Lower lobe of right lung (tissue), 2 donors: ENCODE measurements at regions not wholly inside any gene's neighbourhood (a gene's known extent, or its start where the extent isn't known, plus 50 kb on each side); places are given as distances from the start of the nearest gene placed in this dataset.

Experiments used
- ATAC-seq, 2 donors: fragments of 200-7000 bp; cut with Tn5 transposase; one replicate each; pipeline ENCODE4 v1.9.1; 2020 to 2022; ENCODE audit warnings: mild to moderate bottlenecking in 2 of 2, moderate library complexity in 2 of 2
- DNase-seq: peaks from one replicate; pipeline ENCODE4 v3.0.0-alpha.2; 2020
- H3K27ac ChIP-seq: fragments of 200-600 bp; one replicate; pipeline ENCODE4 v1.8.0; 2022
- H3K27me3 ChIP-seq: fragments of 200-600 bp; one replicate; pipeline ENCODE4 v1.8.0; 2022; ENCODE audit warnings: low read depth
- H3K36me3 ChIP-seq: fragments of 200-600 bp; one replicate; pipeline ENCODE4 v1.8.0; 2022; ENCODE audit warnings: mild to moderate bottlenecking
- H3K4me1 ChIP-seq: fragments of 200-600 bp; one replicate; pipeline ENCODE4 v1.8.0; 2022
- H3K4me3 ChIP-seq: fragments of 200-600 bp; one replicate; pipeline ENCODE4 v1.8.0; 2022; ENCODE audit warnings: mild to moderate bottlenecking
- H3K9me3 ChIP-seq: fragments of 200-600 bp; one replicate; pipeline ENCODE4 v1.8.0; 2022
- intact Hi-C: fragments of 100-400 bp; cut with DNase I; formaldehyde crosslinking; loops from one replicate; pipeline ENCODE4 v1.11.0; 2022
- TF ChIP-seq, protein P1 (sequence below): fragments of 200-600 bp; IDR thresholded peaks from one replicate; pipeline ENCODE4 v1.8.0; 2022; ENCODE audit warnings: antibody characterized with exemption, mild to moderate bottlenecking
- donor health status: DM: no; HTN: yes; CAD: no; lungs with severe emphysema.

DNA sequence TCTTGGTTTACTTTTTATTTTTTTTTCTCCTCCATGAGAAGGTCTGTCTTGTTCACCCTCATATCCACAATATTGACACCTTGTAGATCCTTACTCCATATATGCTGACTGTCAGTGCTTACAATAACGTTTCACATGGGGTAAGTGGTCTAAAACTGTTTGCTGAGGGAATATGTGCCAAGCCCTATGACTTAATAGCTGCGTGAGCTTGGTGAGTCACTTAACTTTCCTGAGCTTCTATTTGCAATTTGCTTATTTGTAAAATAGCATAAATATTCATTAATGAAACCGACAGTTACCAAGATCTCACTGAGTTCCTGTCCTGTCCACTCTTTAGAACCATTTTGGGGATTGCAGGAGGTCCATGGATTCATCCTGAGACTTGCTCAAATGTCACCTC is 190.7 kb downstream of the CCT6B start:
- no peak for DNase-seq
- intact Hi-C loops, result no loop called here
- TF ChIP-seq, protein P1, sequence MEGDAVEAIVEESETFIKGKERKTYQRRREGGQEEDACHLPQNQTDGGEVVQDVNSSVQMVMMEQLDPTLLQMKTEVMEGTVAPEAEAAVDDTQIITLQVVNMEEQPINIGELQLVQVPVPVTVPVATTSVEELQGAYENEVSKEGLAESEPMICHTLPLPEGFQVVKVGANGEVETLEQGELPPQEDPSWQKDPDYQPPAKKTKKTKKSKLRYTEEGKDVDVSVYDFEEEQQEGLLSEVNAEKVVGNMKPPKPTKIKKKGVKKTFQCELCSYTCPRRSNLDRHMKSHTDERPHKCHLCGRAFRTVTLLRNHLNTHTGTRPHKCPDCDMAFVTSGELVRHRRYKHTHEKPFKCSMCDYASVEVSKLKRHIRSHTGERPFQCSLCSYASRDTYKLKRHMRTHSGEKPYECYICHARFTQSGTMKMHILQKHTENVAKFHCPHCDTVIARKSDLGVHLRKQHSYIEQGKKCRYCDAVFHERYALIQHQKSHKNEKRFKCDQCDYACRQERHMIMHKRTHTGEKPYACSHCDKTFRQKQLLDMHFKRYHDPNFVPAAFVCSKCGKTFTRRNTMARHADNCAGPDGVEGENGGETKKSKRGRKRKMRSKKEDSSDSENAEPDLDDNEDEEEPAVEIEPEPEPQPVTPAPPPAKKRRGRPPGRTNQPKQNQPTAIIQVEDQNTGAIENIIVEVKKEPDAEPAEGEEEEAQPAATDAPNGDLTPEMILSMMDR, result no peak
- H3K27me3 ChIP-seq, result no peaks in the 10 kb centered on the region
- no peak overlapping the region for H3K4me3 ChIP-seq
- no peaks in the 10 kb centered on the region for H3K36me3 ChIP-seq
- H3K4me1 ChIP-seq, result no peaks in the 10 kb centered on the region
- no peak for ATAC-seq
- H3K9me3 ChIP-seq, result no peaks in the 10 kb centered on the region
- no peak overlapping the region for H3K27ac ChIP-seq

DNA sequence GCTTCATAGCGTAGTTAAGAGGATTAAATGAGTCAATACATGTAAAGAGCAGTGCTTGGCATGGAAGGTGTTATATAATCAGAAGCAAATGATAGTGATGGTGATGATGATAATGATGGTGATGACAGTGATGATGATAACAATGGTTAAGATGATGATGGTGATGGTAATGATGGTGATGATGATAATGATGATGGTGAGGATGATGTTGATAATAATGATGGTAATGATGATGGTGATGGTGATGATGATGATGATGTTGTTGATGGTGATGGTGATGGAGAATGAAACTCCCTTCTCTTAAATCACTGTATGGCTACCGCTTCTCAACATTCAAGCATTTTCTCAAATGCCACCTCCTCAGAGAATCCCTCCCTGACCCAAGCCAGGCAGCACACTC is 190.5 kb downstream of the TMEM132E start:
- DNase-seq, result no peak
- H3K27me3 ChIP-seq, result no peaks in the 10 kb centered on the region
- no peak overlapping the region for H3K27ac ChIP-seq
- no peak for ATAC-seq
- H3K9me3 ChIP-seq, result no peaks in the 10 kb centered on the region
- no peaks in the 10 kb centered on the region for H3K36me3 ChIP-seq
- intact Hi-C loops, result no loop called here
- H3K4me1 ChIP-seq, result no peaks in the 10 kb centered on the region
- no peak overlapping the region for H3K4me3 ChIP-seq
- TF ChIP-seq, protein P1, result no peak

DNA sequence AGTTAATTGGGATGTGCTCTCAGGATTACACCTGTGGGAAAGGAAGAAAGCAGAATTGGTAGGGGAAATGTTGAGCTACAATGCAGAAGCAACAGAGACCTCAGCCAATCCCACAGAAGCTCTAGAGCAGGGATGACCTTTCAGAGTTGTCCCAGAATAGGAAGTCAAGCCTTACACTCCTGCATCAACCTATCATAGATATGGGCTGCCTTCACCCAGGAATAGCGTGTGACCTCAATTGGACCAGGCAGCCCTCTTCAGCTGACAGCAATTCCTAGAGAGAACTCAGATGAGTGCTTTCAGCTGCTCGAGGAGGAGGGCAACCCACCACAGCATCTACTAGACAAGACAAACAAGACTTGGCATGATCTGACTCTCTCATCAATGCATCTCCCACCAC is 189.7 kb downstream of the TMEM132E start:
- no peak for DNase-seq
- H3K36me3 ChIP-seq, result no peaks in the 10 kb centered on the region
- TF ChIP-seq, protein P1, result no peak
- H3K27ac ChIP-seq, result no peak overlapping the region
- no peaks in the 10 kb centered on the region for H3K27me3 ChIP-seq
- ATAC-seq, result no peak
- H3K4me1 ChIP-seq, result no peaks in the 10 kb centered on the region
- intact Hi-C loops, result no loop called here
- H3K9me3 ChIP-seq, result no peaks in the 10 kb centered on the region
- no peak overlapping the region for H3K4me3 ChIP-seq

DNA sequence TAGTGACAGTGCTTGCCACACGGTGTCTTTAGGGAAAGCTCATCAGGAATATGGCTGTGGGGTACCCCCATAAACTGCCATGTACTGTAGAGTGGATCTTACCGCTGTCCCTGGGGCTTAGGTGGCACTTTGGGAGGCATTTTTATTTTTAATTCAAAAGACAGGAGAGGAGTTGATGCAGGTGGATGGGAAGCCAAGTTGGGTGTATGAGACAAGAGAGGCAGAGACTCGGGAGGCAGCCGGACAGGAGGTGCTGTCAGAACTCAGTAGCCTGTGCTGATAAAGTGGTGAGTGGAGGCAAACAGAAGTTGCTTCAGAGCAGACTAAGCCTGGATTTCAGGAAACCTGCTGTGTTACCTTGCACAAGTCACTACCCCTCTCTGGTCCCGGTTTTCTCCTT is 185.9 kb downstream of the TMEM132E start:
- intact Hi-C loops, result no loop called here
- no peak for DNase-seq

DNA sequence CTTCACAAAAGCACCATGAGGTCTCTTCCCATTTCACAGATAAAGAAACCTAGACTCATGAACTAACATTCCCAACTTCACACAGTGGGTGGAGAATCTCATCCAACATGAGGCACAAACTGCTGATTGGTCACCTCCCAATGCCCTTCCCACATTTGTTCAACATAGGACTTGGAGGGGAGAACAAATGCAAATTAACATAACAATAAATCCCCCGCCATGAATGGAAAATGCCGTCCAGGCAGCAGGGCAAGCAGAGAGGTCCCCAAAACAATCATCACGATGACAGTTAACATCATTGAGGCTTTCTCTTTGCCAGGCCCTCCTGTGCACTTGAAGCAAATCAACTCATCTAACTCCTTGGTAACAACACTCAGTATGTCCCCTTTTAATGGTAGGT is 185.3 kb downstream of the TMEM132E start:
- Histone ChIP-seq H3K9me3 (no peaks in the 10 kb centered on the region), H3K27ac (no peak overlapping the region), H3K27me3 (no peaks in the 10 kb centered on the region), H3K4me3 (no peak overlapping the region), H3K4me1 (no peaks in the 10 kb centered on the region), H3K36me3 (no peaks in the 10 kb centered on the region)
- TF ChIP-seq, protein P1, result no peak
- intact Hi-C loops, result no loop called here
- DNase-seq, result no peak
- ATAC-seq, result no peak

More for the DNA sequence above, 185.9 kb downstream of the TMEM132E start:
- Histone ChIP-seq H3K4me3 (no peak overlapping the region), H3K9me3 (no peaks in the 10 kb centered on the region), H3K36me3 (no peaks in the 10 kb centered on the region), H3K4me1 (no peaks in the 10 kb centered on the region), H3K27ac (no peak overlapping the region), H3K27me3 (no peaks in the 10 kb centered on the region)
- TF ChIP-seq, protein P1, result no peak
- ATAC-seq, result no peak
